ENCODE measurements at regions not wholly inside any gene's neighbourhood (a gene's known extent, or its start where the extent isn't known, plus 50 kb on each side); places are given as distances from the start of the nearest gene placed in this dataset.

DNA sequence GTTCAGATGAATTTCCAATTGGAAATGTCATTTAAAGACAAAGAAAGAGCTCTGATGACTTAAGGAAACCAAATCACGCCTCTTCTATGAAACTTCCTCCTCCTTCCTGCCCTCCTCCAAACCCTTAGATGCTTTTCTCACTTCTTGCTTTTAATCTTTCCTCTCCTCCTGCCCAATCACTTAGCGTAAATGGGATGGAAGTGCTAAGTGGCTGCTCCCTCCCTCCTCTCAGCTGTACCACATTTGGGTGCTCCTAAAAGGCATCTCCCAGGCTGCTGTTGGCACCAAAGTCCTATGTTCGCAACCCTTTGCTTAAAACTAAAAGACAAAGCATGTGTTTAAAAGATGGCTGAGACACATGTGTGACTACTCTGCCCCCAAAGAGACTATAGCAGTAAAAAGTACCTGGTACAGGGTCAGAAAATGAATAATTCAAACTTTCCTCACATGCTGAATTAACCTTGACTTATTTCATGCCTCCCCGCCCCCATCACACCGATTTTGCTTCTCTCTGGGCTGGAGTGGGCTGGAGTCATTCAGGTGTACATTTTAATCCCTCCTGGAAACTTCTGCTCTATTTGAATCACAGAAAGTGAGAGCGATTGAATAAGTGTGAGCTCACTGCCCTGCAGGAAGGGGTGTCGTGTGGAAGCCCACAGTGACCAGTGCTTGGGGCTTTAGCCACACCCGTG, 59.2 kb upstream of the KLF7 start:
- no peak for TF ChIP-seq EZH2 (IDR thresholded peaks at IDR 0.05; ENCODE audit: insufficient read depth, low read length)
- TF ChIP-seq, protein P1, sequence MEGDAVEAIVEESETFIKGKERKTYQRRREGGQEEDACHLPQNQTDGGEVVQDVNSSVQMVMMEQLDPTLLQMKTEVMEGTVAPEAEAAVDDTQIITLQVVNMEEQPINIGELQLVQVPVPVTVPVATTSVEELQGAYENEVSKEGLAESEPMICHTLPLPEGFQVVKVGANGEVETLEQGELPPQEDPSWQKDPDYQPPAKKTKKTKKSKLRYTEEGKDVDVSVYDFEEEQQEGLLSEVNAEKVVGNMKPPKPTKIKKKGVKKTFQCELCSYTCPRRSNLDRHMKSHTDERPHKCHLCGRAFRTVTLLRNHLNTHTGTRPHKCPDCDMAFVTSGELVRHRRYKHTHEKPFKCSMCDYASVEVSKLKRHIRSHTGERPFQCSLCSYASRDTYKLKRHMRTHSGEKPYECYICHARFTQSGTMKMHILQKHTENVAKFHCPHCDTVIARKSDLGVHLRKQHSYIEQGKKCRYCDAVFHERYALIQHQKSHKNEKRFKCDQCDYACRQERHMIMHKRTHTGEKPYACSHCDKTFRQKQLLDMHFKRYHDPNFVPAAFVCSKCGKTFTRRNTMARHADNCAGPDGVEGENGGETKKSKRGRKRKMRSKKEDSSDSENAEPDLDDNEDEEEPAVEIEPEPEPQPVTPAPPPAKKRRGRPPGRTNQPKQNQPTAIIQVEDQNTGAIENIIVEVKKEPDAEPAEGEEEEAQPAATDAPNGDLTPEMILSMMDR (IDR thresholded peaks at IDR 0.05; ENCODE audit: insufficient read depth, low read depth, low read length), result no peak
